CD4-positive, alpha-beta memory T cell (primary cell): ENCODE measurements at regions not wholly inside any gene's neighbourhood (a gene's known extent, or its start where the extent isn't known, plus 50 kb on each side); places are given as distances from the start of the nearest gene placed in this dataset.

Source experiments
- CTCF ChIA-PET: fragments of 350-600 bp; sonication (Branson Sonifier 250); formaldehyde crosslinking; loops from one replicate; lab custom pipeline; 2021; ENCODE audit warnings: inconsistent platforms; ENCODE audit not compliant: partially characterized antibody; lab: Charles Lee
- POLR2A ChIA-PET: fragments of 350-600 bp; sonication (Branson Sonifier 250); formaldehyde crosslinking; loops from one replicate; lab custom pipeline; 2021; ENCODE audit not compliant: partially characterized antibody; lab: Charles Lee
- DNase-seq, 5 donors: peaks; one replicate each; pipeline versions ENCODE4 v3.0.0 to v3.0.0-alpha.2; 2020 to 2022; ENCODE audit warnings: mixed read lengths in 1 of 5
- H3K27ac ChIP-seq: one replicate; pipeline ENCODE4 v1.7.0; 2013; ENCODE audit warnings: low read depth, low read length
- H3K27me3 ChIP-seq: 2 replicates; pipeline ENCODE4 v1.7.0; 2013; ENCODE audit warnings: mild to moderate bottlenecking, low read length, moderate library complexity; ENCODE audit not compliant: insufficient read depth
- H3K36me3 ChIP-seq: 2 replicates; pipeline ENCODE4 v1.7.0; 2013; ENCODE audit warnings: mild to moderate bottlenecking, low read length, moderate library complexity; ENCODE audit not compliant: insufficient read depth
- H3K4me1 ChIP-seq: 2 replicates; pipeline ENCODE4 v1.7.0; 2013; ENCODE audit warnings: mild to moderate bottlenecking, low read length, moderate library complexity; ENCODE audit not compliant: insufficient read depth
- H3K4me3 ChIP-seq, 2 donors: one replicate each; pipeline ENCODE4 v1.7.0; 2013; ENCODE audit warnings: low read length in 2 of 2, mild to moderate bottlenecking in 1 of 2
- H3K9me3 ChIP-seq, 2 donors: one replicate each; pipeline ENCODE4 v1.7.0; 2013; ENCODE audit warnings: low read length in 2 of 2, control low read depth in 1 of 2; ENCODE audit not compliant: control insufficient read depth in 1 of 2
- H3K27ac Mint-ChIP-seq, 7 donors: one replicate each; pipeline ENCODE4 v1.8.0; 2020 to 2021; ENCODE audit warnings: mixed read lengths in 7 of 7, mild to moderate bottlenecking in 6 of 7, inconsistent platforms in 3 of 7, moderate library complexity in 3 of 7
- H3K27me3 Mint-ChIP-seq, 2 donors: one replicate each; pipeline ENCODE4 v1.8.0; 2020 to 2021; ENCODE audit warnings: mixed read lengths in 2 of 2
- H3K36me3 Mint-ChIP-seq, 2 donors: one replicate each; pipeline ENCODE4 v1.8.0; 2020 to 2021; ENCODE audit warnings: mixed read lengths in 2 of 2, inconsistent platforms in 1 of 2, mild to moderate bottlenecking in 1 of 2
- H3K4me1 Mint-ChIP-seq, 4 donors: one replicate each; pipeline ENCODE4 v1.8.0; 2020 to 2021; ENCODE audit warnings: mixed read lengths in 4 of 4, mild to moderate bottlenecking in 1 of 4
- H3K4me3 Mint-ChIP-seq, 8 donors: one replicate each; pipeline ENCODE4 v1.8.0; 2020 to 2021; ENCODE audit warnings: mixed read lengths in 8 of 8, mild to moderate bottlenecking in 7 of 8, moderate library complexity in 6 of 8, inconsistent platforms in 3 of 8
- H3K9me3 Mint-ChIP-seq, 8 donors: one replicate each; pipeline ENCODE4 v1.8.0; 2020 to 2021; ENCODE audit warnings: mixed read lengths in 8 of 8, mild to moderate bottlenecking in 5 of 8, inconsistent platforms in 3 of 8, moderate library complexity in 1 of 8
- intact Hi-C: fragments of 100-400 bp; cut with micrococcal nuclease; formaldehyde crosslinking; loops from one replicate; pipeline ENCODE4 v1.15.1; 2023

- Mint-ChIP-seq H3K27ac (no peak overlapping the region), H3K27me3 (no peaks in the 10 kb centered on the region), H3K9me3 (peaks cover 10 to 57% (median 27%) of the 10 kb centered on the region in 8 donors), H3K4me3 (no peak overlapping the region), H3K36me3 (no peaks in the 10 kb centered on the region), H3K4me1 (no peaks in the 10 kb centered on the region)
- Histone ChIP-seq H3K4me3 (no peak overlapping the region), H3K4me1 (no peaks in the 10 kb centered on the region), H3K27me3 (no peaks in the 10 kb centered on the region), H3K9me3 (no peaks in the 10 kb centered on the region), H3K27ac (no peak overlapping the region), H3K36me3 (no peaks in the 10 kb centered on the region)
- ChIA-PET POLR2A (no interaction called here), CTCF (no interaction called here)
- intact Hi-C loops: no loop called here
- no peak for DNase-seq
Observed at GRCh38 chr6:145506565-145506964, 228.8 kb downstream of the EPM2A start.

- Histone ChIP-seq H3K9me3 (no peaks in the 10 kb centered on the region), H3K36me3 (no peaks in the 10 kb centered on the region), H3K4me3 (no peak overlapping the region), H3K4me1 (no peaks in the 10 kb centered on the region), H3K27ac (no peak overlapping the region), H3K27me3 (no peaks in the 10 kb centered on the region)
- POLR2A ChIA-PET: no interaction called here
- no peak overlapping the region for H3K4me3 Mint-ChIP-seq
- peaks cover 10 to 63% (median 27%) of the 10 kb centered on the region in 8 donors for H3K9me3 Mint-ChIP-seq
- CTCF ChIA-PET: no interaction called here
- intact Hi-C loops: no loop called here
- DNase-seq: no peak
- H3K4me1 Mint-ChIP-seq: no peaks in the 10 kb centered on the region
- no peaks in the 10 kb centered on the region for H3K27me3 Mint-ChIP-seq
- H3K36me3 Mint-ChIP-seq: no peaks in the 10 kb centered on the region
- no peak overlapping the region for H3K27ac Mint-ChIP-seq
Observed at GRCh38 chr6:145507239-145507638, 228.1 kb downstream of the EPM2A start.

GRCh38 chr6:145508107-145508506, 227.2 kb downstream of the EPM2A start:
- POLR2A ChIA-PET: no interaction called here
- no peak for DNase-seq
- no peaks in the 10 kb centered on the region for H3K9me3 ChIP-seq
- no peaks in the 10 kb centered on the region for H3K27me3 ChIP-seq
- H3K36me3 ChIP-seq: no peaks in the 10 kb centered on the region
- H3K27ac ChIP-seq: no peak overlapping the region
- Mint-ChIP-seq H3K9me3 (peaks cover 10 to 66% (median 32%) of the 10 kb centered on the region in 8 donors), H3K4me3 (no peak overlapping the region), H3K27me3 (no peaks in the 10 kb centered on the region), H3K4me1 (no peaks in the 10 kb centered on the region), H3K36me3 (no peaks in the 10 kb centered on the region), H3K27ac (no peak overlapping the region)
- no peak overlapping the region for H3K4me3 ChIP-seq
- CTCF ChIA-PET: no interaction called here
- intact Hi-C loops: no loop called here
- no peaks in the 10 kb centered on the region for H3K4me1 ChIP-seq

GRCh38 chr6:145517492-145517891, 217.8 kb downstream of the EPM2A start:
- H3K4me3 Mint-ChIP-seq: no peak overlapping the region
- POLR2A ChIA-PET: no interaction called here
- no peak overlapping the region for H3K4me3 ChIP-seq
- H3K36me3 Mint-ChIP-seq: no peaks in the 10 kb centered on the region
- H3K9me3 ChIP-seq: no peaks in the 10 kb centered on the region
- H3K4me1 ChIP-seq: no peaks in the 10 kb centered on the region
- H3K36me3 ChIP-seq: no peaks in the 10 kb centered on the region
- no peaks in the 10 kb centered on the region for H3K27me3 ChIP-seq
- DNase-seq: no peak
- H3K27me3 Mint-ChIP-seq: no peaks in the 10 kb centered on the region
- no peaks in the 10 kb centered on the region for H3K4me1 Mint-ChIP-seq
- CTCF ChIA-PET: no interaction called here
- intact Hi-C loops: no loop called here
- no peak overlapping the region for H3K27ac ChIP-seq
- H3K27ac Mint-ChIP-seq: no peak overlapping the region
- H3K9me3 Mint-ChIP-seq: peaks cover 0 to 6% (median 3%) of the 10 kb centered on the region in 8 donors

GRCh38 chr6:145525038-145525437, 210.3 kb downstream of the EPM2A start:
- peaks cover 0 to 7% (median 3%) of the 10 kb centered on the region in 8 donors for H3K9me3 Mint-ChIP-seq
- H3K27ac Mint-ChIP-seq: no peak overlapping the region
- Histone ChIP-seq H3K27ac (no peak overlapping the region), H3K36me3 (no peaks in the 10 kb centered on the region), H3K4me1 (no peaks in the 10 kb centered on the region), H3K27me3 (no peaks in the 10 kb centered on the region), H3K9me3 (no peaks in the 10 kb centered on the region), H3K4me3 (no peak overlapping the region)
- DNase-seq: no peak
- intact Hi-C loops: no loop called here
- no peaks in the 10 kb centered on the region for H3K36me3 Mint-ChIP-seq
- ChIA-PET CTCF (no interaction called here), POLR2A (no interaction called here)
- no peak overlapping the region for H3K4me3 Mint-ChIP-seq
- peaks cover 1 to 2% of the 10 kb centered on the region in 2 donors for H3K27me3 Mint-ChIP-seq
- H3K4me1 Mint-ChIP-seq: no peaks in the 10 kb centered on the region

- ChIA-PET POLR2A (no interaction called here), CTCF (no interaction called here)
- H3K27me3 Mint-ChIP-seq: peaks cover 1 to 2% of the 10 kb centered on the region in 2 donors
- H3K9me3 ChIP-seq: no peaks in the 10 kb centered on the region
- H3K27me3 ChIP-seq: no peaks in the 10 kb centered on the region
- H3K4me3 ChIP-seq: no peak overlapping the region
- no peaks in the 10 kb centered on the region for H3K36me3 ChIP-seq
- DNase-seq: no peak
- no peaks in the 10 kb centered on the region for H3K36me3 Mint-ChIP-seq
- H3K4me1 ChIP-seq: no peaks in the 10 kb centered on the region
- H3K4me1 Mint-ChIP-seq: no peaks in the 10 kb centered on the region
- intact Hi-C loops: no loop called here
- no peak overlapping the region for H3K27ac ChIP-seq
- H3K27ac Mint-ChIP-seq: no peak overlapping the region
- peaks cover 0 to 7% (median 3%) of the 10 kb centered on the region in 8 donors for H3K9me3 Mint-ChIP-seq
- no peak overlapping the region for H3K4me3 Mint-ChIP-seq
Observed at GRCh38 chr6:145529582-145529981, 205.7 kb downstream of the EPM2A start.

GRCh38 chr6:145530454-145530853, 204.9 kb downstream of the EPM2A start:
- no peak overlapping the region for H3K27ac ChIP-seq
- POLR2A ChIA-PET: no interaction called here

GRCh38 chr6:145531032-145531431, 204.3 kb downstream of the EPM2A start:
- H3K4me1 ChIP-seq: no peaks in the 10 kb centered on the region
- no peak overlapping the region for H3K4me3 ChIP-seq
- no peaks in the 10 kb centered on the region for H3K4me1 Mint-ChIP-seq
- H3K36me3 Mint-ChIP-seq: no peaks in the 10 kb centered on the region
- H3K36me3 ChIP-seq: no peaks in the 10 kb centered on the region
- peaks cover 0 to 4% (median 2%) of the 10 kb centered on the region in 8 donors for H3K9me3 Mint-ChIP-seq
- no peak for DNase-seq
- H3K27me3 ChIP-seq: no peaks in the 10 kb centered on the region
- H3K27me3 Mint-ChIP-seq: peaks cover 1 to 2% of the 10 kb centered on the region in 2 donors
- no peak overlapping the region for H3K27ac Mint-ChIP-seq
- ChIA-PET POLR2A (no interaction called here), CTCF (no interaction called here)
- intact Hi-C loops: no loop called here
- no peak overlapping the region for H3K27ac ChIP-seq
- H3K9me3 ChIP-seq: no peaks in the 10 kb centered on the region
- no peak overlapping the region for H3K4me3 Mint-ChIP-seq

More at GRCh38 chr6:145530454-145530853, 204.9 kb downstream of the EPM2A start:
- Mint-ChIP-seq H3K36me3 (no peaks in the 10 kb centered on the region), H3K27ac (no peak overlapping the region), H3K27me3 (peaks cover 1 to 2% of the 10 kb centered on the region in 2 donors), H3K4me3 (no peak overlapping the region), H3K4me1 (no peaks in the 10 kb centered on the region), H3K9me3 (peaks cover 0 to 6% (median 3%) of the 10 kb centered on the region in 8 donors)
- Histone ChIP-seq H3K4me1 (no peaks in the 10 kb centered on the region), H3K36me3 (no peaks in the 10 kb centered on the region), H3K27me3 (no peaks in the 10 kb centered on the region), H3K9me3 (no peaks in the 10 kb centered on the region), H3K4me3 (no peak overlapping the region)
- DNase-seq: no peak
- CTCF ChIA-PET: no interaction called here
- intact Hi-C loops: no loop called here
